ENCODE measurements at regions not wholly inside any gene's neighbourhood (a gene's known extent, or its start where the extent isn't known, plus 50 kb on each side); places are given as distances from the start of the nearest gene placed in this dataset.

DNA sequence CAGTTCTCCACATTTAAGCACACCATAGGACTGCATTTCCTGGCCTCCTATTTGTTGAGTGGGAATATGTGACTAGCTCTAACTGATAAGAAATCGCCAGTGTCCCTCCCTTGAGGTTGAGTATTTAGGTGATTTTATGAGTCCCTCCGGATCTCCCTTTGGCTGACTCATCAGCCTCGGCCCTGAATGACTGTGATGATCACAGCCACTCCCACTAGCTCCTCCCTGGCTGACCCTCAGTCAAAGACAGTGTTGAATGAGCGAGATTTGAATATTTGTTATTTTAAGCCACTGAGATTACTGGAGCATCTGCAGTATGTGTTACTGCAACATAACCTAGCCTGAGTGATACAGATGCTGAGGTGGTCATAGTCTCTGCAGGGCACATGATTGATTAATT is 515.3 kb downstream of the EPHB1 start:
- DNase-seq (ENCODE audit: low read depth) = no peak

- no peak for DNase-seq (ENCODE audit: low read depth)
Measured at GRCh38 chr3:135311699-135312098, 516.6 kb downstream of the EPHB1 start.

GRCh38 chr3:135314237-135314636 is 519.2 kb downstream of the EPHB1 start:
- no peak for DNase-seq (ENCODE audit: low read depth)

GRCh38 chr3:135324301-135324700 is 529.2 kb downstream of the EPHB1 start:
- no peak for DNase-seq (ENCODE audit: low read depth)

DNA sequence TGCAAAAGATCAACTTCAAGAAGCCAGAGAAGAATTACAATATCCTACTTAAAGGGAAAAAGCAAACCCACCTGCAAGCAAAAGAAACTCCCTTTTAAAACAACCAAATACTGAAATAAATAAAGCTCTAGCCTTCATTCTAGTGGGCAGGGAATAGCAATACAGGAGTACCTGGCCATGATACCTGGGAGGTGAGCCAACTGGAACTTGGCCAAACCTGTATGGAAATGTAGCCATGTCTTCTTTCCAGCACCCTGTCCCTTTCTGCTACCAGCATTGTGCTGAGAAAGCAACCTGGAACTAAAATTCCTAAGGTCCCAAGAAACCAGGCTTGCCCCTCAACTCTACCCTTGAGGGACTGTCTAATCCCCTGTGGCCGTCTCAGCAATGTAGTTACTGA is 530.0 kb downstream of the EPHB1 start:
- DNase-seq (ENCODE audit: low read depth) = no peak

GRCh38 chr3:135325726-135326235 is 530.7 kb downstream of the EPHB1 start:
- DNase-seq (ENCODE audit: low read depth) = no peak

DNA sequence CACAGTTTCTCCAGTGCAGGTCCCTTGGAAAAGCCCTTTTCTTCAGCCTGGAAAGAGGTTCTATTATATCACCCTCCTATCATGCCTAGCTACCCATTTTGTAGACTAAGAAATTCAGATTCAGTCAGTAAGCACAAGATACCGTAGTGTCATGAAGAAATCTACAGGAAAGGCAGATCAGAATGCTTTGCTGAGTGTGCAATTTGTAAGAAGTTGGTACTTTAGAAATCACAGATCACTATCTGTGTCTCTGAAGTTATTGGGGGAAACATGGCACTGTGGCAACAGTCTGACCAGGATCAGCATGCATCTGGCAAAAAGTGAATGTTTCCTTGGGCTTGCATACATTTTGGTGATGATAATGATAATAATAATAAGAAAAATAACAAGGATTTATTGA is 531.8 kb downstream of the EPHB1 start:
- DNase-seq (ENCODE audit: low read depth) = no peak

DNA sequence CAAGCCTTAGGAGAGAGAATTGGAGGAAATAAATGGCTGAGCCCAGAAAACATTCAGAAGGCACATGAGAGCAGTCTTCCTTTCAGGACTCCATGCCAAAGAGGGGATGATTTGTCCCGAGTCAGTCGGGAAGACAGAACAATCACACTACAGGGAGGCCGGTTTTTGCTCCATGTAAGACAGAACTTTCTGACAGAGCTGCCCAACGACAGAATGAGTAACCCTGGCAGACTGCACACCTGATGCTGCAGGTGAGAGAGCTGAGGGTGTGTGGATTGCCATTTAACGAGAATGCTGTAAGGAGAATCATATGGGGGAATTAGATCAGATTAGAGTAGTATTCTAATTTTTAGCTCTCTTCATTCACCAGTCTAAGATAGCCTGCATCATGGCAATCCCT is 533.0 kb downstream of the EPHB1 start:
- DNase-seq (ENCODE audit: low read depth) = no peak

GRCh38 chr3:135329479-135329878 is 534.4 kb downstream of the EPHB1 start:
- no peak for DNase-seq (ENCODE audit: low read depth)

DNA sequence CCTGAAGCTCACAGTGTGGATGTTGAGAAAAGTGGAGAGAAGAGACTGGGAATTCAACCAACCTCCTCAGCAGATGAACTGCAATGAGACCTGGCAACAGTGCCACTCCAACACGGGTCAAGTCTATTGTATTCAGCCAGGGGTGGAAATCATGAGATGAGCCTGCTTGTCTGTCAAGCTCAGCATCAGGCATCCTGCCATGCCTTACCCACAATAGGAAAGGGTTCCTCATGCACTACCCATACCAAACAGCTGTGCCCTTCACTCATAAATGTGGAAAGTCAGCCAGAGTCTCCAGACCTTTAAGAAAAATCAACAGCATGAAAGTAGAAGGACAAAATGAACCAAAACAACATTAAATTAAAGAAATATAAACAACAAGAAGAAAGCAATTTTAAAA is 542.1 kb downstream of the EPHB1 start:
- DNase-seq (ENCODE audit: low read depth) = no peak

DNA sequence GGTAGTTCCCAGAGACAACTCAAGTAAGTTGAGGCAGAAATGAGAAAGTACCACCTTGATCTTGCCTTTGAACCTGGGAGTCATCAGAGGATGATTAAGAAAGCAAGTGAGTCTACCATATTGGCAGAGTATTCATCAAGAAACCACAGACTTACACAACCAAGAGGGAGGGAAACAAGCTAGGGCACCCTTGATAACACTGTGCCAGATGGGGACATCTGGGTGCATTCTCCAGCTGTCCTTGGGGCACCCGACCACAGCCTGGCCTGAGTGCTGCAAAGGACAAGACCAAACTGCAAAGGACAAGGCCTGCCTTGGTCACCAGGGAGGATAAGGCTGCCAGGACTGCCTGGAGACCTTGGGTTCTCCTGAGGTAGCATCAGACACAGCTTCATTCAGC is 553.6 kb downstream of the EPHB1 start:
- no peak for DNase-seq (ENCODE audit: low read depth)

DNA sequence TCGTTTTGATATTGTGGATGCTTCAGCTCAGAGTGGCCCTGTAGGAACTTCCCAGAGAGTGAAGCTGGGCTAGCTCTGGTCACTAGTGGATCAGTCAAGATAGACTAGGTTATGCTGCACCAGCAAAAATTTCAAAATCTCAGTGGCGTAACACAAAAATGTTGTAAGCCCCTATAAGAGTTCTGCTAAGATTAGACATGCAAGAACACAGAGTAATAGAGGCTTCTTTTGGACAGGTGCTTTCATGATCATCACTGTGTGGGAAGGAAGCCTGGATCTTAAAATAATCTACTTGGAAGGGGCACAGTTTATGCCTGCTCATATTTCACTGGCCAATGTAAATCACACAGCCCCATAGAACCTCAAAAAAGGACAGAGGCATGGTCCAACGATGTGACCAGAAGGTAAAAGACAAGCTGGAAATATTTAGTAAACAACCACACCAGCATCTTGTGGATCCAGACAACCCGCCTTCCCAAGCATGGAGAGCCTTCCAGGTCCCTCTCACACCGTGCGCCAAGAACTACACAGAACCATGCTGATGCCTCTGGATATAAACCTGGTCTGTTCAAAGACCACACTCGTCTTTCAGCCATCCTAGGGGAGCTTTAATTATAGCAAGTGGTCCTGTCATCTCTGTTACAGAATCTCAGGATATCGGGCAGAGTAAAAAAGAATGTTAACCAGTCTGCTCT is 554.3 kb downstream of the EPHB1 start:
- no peak for DNase-seq (ENCODE audit: low read depth)

- DNase-seq (ENCODE audit: low read depth) = no peak
Measured at GRCh38 chr3:135352213-135352612, 557.2 kb downstream of the EPHB1 start.

DNA sequence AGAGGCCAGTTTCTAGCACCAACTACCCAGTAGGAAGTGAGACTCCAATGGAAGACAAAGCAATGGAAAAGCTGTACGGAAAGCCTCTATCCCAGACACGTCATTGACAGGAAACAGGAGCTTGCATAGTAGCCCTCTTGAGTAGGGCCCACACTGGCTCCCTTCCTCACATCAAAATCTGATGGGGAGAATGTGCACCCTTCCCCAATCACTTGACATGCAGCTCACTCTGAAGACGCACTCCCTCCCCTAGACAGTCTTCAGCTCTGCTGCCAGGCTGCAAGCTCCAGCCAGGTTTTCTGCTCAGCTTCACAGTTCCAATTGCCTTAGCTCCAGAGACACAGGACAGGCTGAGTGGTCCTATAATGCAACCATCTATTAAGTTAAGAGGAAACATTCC is 567.8 kb downstream of the EPHB1 start:
- DNase-seq (ENCODE audit: low read depth) = no peak

DNA sequence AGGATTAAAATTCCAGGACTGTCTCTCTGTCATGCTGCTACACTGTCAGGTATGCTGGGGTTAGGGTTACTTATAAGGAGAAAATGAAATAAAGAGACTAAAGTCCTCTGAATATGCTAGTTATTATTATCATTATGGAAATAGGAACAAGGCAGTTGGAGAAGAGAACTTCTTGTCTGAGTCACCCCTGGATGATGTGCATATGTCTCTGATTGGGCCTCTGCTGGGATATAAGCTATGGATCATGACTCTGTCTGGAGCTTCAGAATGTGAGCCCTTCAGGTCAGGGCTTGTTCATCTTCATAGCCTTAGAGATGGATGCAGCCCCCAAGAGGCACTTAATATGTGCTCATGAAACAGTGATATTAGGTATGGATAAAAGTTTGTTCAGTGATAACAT is 569.6 kb downstream of the EPHB1 start:
- no peak for DNase-seq (ENCODE audit: low read depth)

GRCh38 chr3:135366816-135367215 is 571.8 kb downstream of the EPHB1 start:
- DNase-seq (ENCODE audit: low read depth) = no peak

- no peak for DNase-seq (ENCODE audit: low read depth)
Measured at GRCh38 chr3:135368316-135368715, 573.3 kb downstream of the EPHB1 start.

GRCh38 chr3:135368781-135369180 is 573.7 kb downstream of the EPHB1 start:
- DNase-seq (ENCODE audit: low read depth) = no peak

- no peak for DNase-seq (ENCODE audit: low read depth)
Measured at GRCh38 chr3:135374571-135374970, 579.5 kb downstream of the EPHB1 start.

DNA sequence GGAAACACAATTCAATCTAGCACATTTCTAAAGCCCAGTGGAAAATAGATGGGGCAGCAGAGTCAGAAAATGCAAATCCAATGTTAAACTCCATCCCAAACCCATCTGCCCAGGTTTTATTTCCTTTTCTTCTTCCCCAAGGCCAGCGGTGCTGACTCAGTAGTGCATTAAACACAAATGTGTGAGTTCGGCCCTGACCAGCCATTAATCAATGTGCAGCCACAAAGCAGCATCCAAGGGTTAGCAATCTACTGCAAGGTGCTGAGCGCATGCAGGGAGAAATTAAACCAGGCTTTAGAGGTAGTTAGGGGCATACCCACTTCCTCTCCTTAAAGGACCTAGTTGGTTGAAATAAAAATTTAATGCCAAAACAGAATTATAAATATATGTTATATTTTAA is 583.3 kb upstream of the PPP2R3A start:
- DNase-seq (ENCODE audit: low read depth) = no peak

DNA sequence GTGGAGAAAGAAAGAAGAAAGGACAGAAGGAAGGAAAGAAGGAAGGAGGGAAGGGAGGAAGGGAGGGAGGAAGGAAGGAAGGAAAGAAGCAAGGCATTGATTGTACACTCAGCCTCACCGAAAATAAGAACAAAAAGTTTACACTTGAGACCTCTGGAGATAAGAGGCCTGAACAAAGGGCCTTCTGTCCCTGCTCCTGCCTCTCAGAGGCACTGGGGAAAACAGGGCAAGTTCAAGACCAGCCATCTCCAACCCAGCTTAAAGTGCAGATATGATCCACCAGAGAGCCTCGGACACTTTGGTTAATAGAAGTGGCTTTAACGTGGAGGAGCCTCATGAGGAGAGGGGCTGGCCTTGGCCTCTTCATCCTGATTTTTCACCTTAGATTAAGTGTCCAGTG is 582.9 kb upstream of the PPP2R3A start:
- no peak for DNase-seq (ENCODE audit: low read depth)

GRCh38 chr3:135383301-135383700 is 582.2 kb upstream of the PPP2R3A start:
- DNase-seq (ENCODE audit: low read depth) = no peak

DNA sequence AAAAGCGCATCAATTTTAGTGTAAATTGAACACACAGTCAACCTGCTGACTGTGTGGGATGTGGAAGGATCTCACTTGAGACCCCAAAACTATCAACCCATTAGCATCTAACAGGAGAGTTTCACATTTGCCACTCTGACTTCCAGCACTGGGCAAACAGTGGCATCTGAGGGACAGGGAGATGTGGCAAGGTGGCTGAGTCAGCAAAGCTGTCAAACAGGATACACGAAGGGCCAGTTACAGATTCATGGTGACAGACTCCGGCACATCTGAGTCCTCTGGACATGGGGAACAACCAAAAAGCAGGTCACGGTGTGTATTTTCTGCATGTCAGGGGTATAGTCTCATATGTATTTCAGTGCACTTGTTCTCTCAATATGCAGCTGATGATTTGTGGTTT is 573.4 kb upstream of the PPP2R3A start:
- DNase-seq (ENCODE audit: low read depth) = no peak

DNA sequence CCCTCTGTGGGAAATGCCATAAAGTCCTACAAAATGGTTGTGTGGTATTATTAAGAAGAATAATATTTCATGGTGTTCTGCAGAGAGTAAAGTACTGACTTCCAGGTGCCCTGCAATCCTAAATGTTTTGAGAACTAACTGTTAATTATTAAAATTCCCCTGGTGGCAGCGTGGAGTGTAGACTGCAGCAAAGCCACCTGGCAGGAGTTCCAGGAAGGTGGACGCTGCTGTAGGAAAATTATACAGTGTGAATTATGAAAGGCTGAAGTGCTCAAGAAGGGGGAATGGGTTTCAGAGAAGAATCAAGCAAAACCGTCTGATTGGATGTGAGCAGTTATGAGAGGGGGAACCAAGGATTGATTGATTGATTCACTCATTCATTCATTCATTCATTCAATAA is 572.4 kb upstream of the PPP2R3A start:
- no peak for DNase-seq (ENCODE audit: low read depth)
